Lower leg skin (tissue), 3 donors: ENCODE measurements at regions not wholly inside any gene's neighbourhood (a gene's known extent, or its start where the extent isn't known, plus 50 kb on each side); places are given as distances from the start of the nearest gene placed in this dataset.

Experiments
- POLR2A ChIP-seq, 2 donors: fragments of 450-650 bp; IDR thresholded peaks; one replicate each; pipeline ENCODE4 v1.6.1; 2016 to 2017; ENCODE audit warnings: antibody characterized with exemption in 2 of 2, mild to moderate bottlenecking in 1 of 2, moderate library complexity in 1 of 2
- TF ChIP-seq, protein P1 (sequence below), 3 donors: fragments of 450-650 bp; IDR thresholded peaks; one replicate each; pipeline ENCODE4 v1.5.1; 2016; ENCODE audit warnings: antibody characterized with exemption in 3 of 3, mild to moderate bottlenecking in 3 of 3, moderate library complexity in 2 of 3

DNA sequence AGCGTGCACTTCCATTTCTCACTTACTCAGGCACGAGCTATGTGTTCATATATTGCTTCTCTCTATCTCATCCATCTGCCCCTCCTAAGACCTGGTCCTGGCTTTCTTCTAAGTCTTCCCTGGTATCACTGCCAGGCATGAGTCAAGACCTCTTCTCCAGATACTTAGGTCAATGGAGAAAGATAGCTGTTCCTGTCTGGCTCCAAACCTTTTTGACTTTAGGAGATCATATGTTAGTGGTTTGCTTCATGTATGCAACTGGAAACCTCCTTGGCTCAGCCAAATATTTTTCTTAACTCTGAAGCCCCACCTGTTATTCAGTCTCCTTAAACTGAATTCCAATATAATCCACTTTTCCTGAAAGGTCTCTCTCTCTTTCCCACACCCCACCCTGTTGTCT, 211.6 kb upstream of the PTBP2 start:
- TF ChIP-seq, protein P1, sequence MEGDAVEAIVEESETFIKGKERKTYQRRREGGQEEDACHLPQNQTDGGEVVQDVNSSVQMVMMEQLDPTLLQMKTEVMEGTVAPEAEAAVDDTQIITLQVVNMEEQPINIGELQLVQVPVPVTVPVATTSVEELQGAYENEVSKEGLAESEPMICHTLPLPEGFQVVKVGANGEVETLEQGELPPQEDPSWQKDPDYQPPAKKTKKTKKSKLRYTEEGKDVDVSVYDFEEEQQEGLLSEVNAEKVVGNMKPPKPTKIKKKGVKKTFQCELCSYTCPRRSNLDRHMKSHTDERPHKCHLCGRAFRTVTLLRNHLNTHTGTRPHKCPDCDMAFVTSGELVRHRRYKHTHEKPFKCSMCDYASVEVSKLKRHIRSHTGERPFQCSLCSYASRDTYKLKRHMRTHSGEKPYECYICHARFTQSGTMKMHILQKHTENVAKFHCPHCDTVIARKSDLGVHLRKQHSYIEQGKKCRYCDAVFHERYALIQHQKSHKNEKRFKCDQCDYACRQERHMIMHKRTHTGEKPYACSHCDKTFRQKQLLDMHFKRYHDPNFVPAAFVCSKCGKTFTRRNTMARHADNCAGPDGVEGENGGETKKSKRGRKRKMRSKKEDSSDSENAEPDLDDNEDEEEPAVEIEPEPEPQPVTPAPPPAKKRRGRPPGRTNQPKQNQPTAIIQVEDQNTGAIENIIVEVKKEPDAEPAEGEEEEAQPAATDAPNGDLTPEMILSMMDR (IDR thresholded peaks at IDR 0.05) = no peak
- no peak for TF ChIP-seq POLR2A (IDR thresholded peaks at IDR 0.05)
